GM12878 (cell line): ENCODE measurements at regions not wholly inside any gene's neighbourhood (a gene's known extent, or its start where the extent isn't known, plus 50 kb on each side); places are given as distances from the start of the nearest gene placed in this dataset.

Experiments
- ATAC-seq: fragments of 200-7000 bp; cut with Tn5 transposase; 3 replicates; pipeline ENCODE4 v1.9.1; 2020; ENCODE audit warnings: mild to moderate bottlenecking, moderate library complexity
- BruUV-seq: library from RNA; stranded (reverse); fragments of 400-500 nt; replicated peaks from 2 replicates; lab custom pipeline; 2021; lab: Mats Ljungman, UMichigan
- CTCF ChIA-PET: fragments of 300-600 bp; sonication (Branson Sonifier 250); formaldehyde crosslinking; extraction: SDS; loops from one replicate; lab custom pipeline; 2021; ENCODE audit warnings: inconsistent platforms; lab: Yijun Ruan, JAX
- POLR2A ChIA-PET: fragments of 350-600 bp; formaldehyde crosslinking; extraction: SDS; loops from one replicate; lab custom pipeline; 2021; ENCODE audit warnings: inconsistent platforms; lab: Charles Lee
- RAD21 ChIA-PET: fragments of 300-600 bp; sonication (Branson Sonifier 250); formaldehyde crosslinking; loops from one replicate; lab custom pipeline; 2023; ENCODE audit warnings: antibody characterized with exemption; ENCODE audit not compliant: unreplicated experiment; lab: Charles Lee
- SMC1A ChIA-PET: fragments of 300-600 bp; sonication (Branson Sonifier 250); formaldehyde crosslinking; loops from one replicate; lab custom pipeline; 2023; ENCODE audit not compliant: unreplicated experiment, uncharacterized antibody; lab: Charles Lee
- DNase-seq: peaks from one replicate; pipeline ENCODE4 v3.0.0-alpha.2; 2011; ENCODE audit warnings: low read depth, low spot score
- FAIRE-seq: peaks from 3 replicates; lab custom pipeline; 2011; peaks lifted over from hg19 to GRCh38; lab: Jason Lieb, UNC
- H2AFZ ChIP-seq: 2 replicates; pipeline ENCODE4 v1.6.0; 2011; ENCODE audit warnings: low read depth, low read length, control low read depth; ENCODE audit not compliant: control insufficient read depth
- H3K27ac ChIP-seq: 2 replicates; pipeline ENCODE4 v1.5.1; 2011; ENCODE audit warnings: control low read depth; ENCODE audit not compliant: control insufficient read depth, insufficient read depth
- H3K27me3 ChIP-seq, 2 experiments: replicated peaks in 1 of 2; 2 replicates each; pipeline versions ENCODE4 v1.6.0 to v1.6.1; 2011; ENCODE audit warnings: low read length in 1 of 2; ENCODE audit not compliant: control insufficient read depth in 2 of 2, insufficient read depth in 2 of 2
- H3K36me3 ChIP-seq, 2 experiments: 2 replicates each; pipeline ENCODE4 v1.5.1; 2011; ENCODE audit warnings: low read length in 1 of 2; ENCODE audit not compliant: control insufficient read depth in 2 of 2, insufficient read depth in 2 of 2
- H3K4me1 ChIP-seq: 2 replicates; pipeline ENCODE4 v1.6.1; 2011; ENCODE audit warnings: mild to moderate bottlenecking, low read length, moderate library complexity, mixed read lengths; ENCODE audit not compliant: control insufficient read depth, insufficient read depth
- H3K4me2 ChIP-seq: 2 replicates; pipeline ENCODE4 v1.6.0; 2011; ENCODE audit warnings: control low read depth; ENCODE audit not compliant: control insufficient read depth, insufficient read depth
- H3K4me3 ChIP-seq: fragments of 200-600 bp; sonication (generic); 2 replicates; pipeline ENCODE4 v1.5.1; 2016
- H3K79me2 ChIP-seq: 2 replicates; pipeline ENCODE4 v1.6.0; 2011; ENCODE audit warnings: low read length; ENCODE audit not compliant: control insufficient read depth, insufficient read depth
- H3K9ac ChIP-seq: 2 replicates; pipeline ENCODE4 v1.8.0; 2011; ENCODE audit warnings: low read length, control low read depth, mixed read lengths; ENCODE audit not compliant: control insufficient read depth, insufficient read depth
- H3K9me3 ChIP-seq: replicated peaks from 3 replicates; pipeline ENCODE4 v1.5.1; 2011; ENCODE audit warnings: mild to moderate bottlenecking, low read length; ENCODE audit not compliant: control insufficient read depth, insufficient read depth
- H4K20me1 ChIP-seq: 2 replicates; pipeline ENCODE4 v1.6.0; 2011; ENCODE audit not compliant: control insufficient read depth, insufficient read depth
- ATF2 ChIP-seq: IDR thresholded peaks from 2 replicates; pipeline ENCODE4 v1.6.1; 2012; ENCODE audit warnings: low read length, inconsistent platforms
- BCLAF1 ChIP-seq: fragments of 450-650 bp; IDR thresholded peaks from 2 replicates; pipeline ENCODE4 v1.6.1; 2017; ENCODE audit warnings: antibody characterized with exemption, mild to moderate bottlenecking, moderate library complexity
- GABPA ChIP-seq: IDR thresholded peaks from 2 replicates; pipeline ENCODE4 v1.6.1; 2014; ENCODE audit warnings: antibody characterized with exemption, low read depth, mild to moderate bottlenecking, inconsistent platforms
- KAT2A ChIP-seq: conservative IDR thresholded peaks from 2 replicates; pipeline ENCODE4 v1.6.1; 2011; ENCODE audit warnings: low read depth, low read length; ENCODE audit not compliant: control insufficient read depth
- KLF5 ChIP-seq: fragments of 450-650 bp; IDR thresholded peaks from 2 replicates; pipeline ENCODE4 v1.6.1; 2014; ENCODE audit warnings: mild to moderate bottlenecking; ENCODE audit not compliant: partially characterized antibody
- POLR2AphosphoS5 ChIP-seq: IDR thresholded peaks from 2 replicates; pipeline ENCODE4 v1.6.1; 2011; ENCODE audit warnings: mild to moderate bottlenecking, low read length, inconsistent platforms
- WRNIP1 ChIP-seq: IDR thresholded peaks from 2 replicates; pipeline ENCODE4 v1.6.1; 2011; ENCODE audit warnings: low read depth, low read length, improper control_type of control experiment, borderline replicate concordance
- whole genome bisulfite sequencing: methylation state at CpG from one replicate; pipeline ENCODE4 v1.1.6; 2016; ENCODE audit warnings: low lambda C conversion rate; ENCODE audit not compliant: insufficient replicate concordance, insufficient coverage; ENCODE audit errors: missing lambda C conversion rate; 5-methylcytosine and 5-hydroxymethylcytosine counted together
- in situ Hi-C: fragments of 300-500 bp; cut with MboI; formaldehyde crosslinking; loops from 9 replicates; pipeline ENCODE4 v1.14.3; 2018; ENCODE audit warnings: mixed read lengths
- intact Hi-C: fragments of 100-400 bp; cut with micrococcal nuclease; formaldehyde crosslinking; loops from one replicate; pipeline ENCODE4 v1.14.2; 2022; ENCODE audit not compliant: unreplicated experiment

GRCh38 chr3:10766049-10766705, 49.9 kb upstream of the SLC6A11 start:
- ChIA-PET RAD21 (no interaction called here), POLR2A (interaction anchor here (0.6 kb wide), 1 partner anchor 188 kb away, joined by 4 read pairs; no protein-coding TSS in a partner anchor), SMC1A (no interaction called here), CTCF (interaction anchor here (1.4 kb wide), 1 partner anchor 11 kb away, joined by 4 read pairs; no protein-coding TSS in a partner anchor)
- WGBS = 0% methylated on average over 4 of the region's 4 CpGs
- no TSS peak for BruUV-seq
- ATAC-seq (no peak), DNase-seq (no peak), FAIRE-seq (no peak)
- Histone ChIP-seq H4K20me1 (no peaks in the 10 kb centered on the region), H3K4me3 (no peak overlapping the region), H3K9ac (no peak overlapping the region), H3K27me3 (no peaks in the 10 kb centered on the region), H2AFZ (no peak overlapping the region), H3K9me3 (no peaks in the 10 kb centered on the region), H3K36me3 (no peaks in the 10 kb centered on the region), H3K79me2 (no peaks in the 10 kb centered on the region), H3K27ac (no peak overlapping the region), H3K4me2 (no peak overlapping the region), H3K4me1 (no peaks in the 10 kb centered on the region)
- in situ Hi-C loops (no loop called here), intact Hi-C loops (no loop called here)
- TF ChIP-seq KLF5 = no peak
- no peak for TF ChIP-seq KAT2A
- TF ChIP-seq WRNIP1 = no peak
- TF ChIP-seq ATF2 = no peak
- no peak for TF ChIP-seq GABPA
- no peak for TF ChIP-seq BCLAF1
- TF ChIP-seq POLR2AphosphoS5 = no peak
